CD14-positive monocyte (primary cell): ENCODE measurements at regions not wholly inside any gene's neighbourhood (a gene's known extent, or its start where the extent isn't known, plus 50 kb on each side); places are given as distances from the start of the nearest gene placed in this dataset.
A peak's percentile ranks its signal among the peaks of the same experiment; 100 is the strongest.

ENCODE experiments used
- DNase-seq, 3 donors: peaks; one replicate each; pipeline ENCODE4 v3.0.0-alpha.2; 2011 to 2022
- H2AFZ ChIP-seq: 2 replicates; pipeline ENCODE4 v1.6.0; 2012; ENCODE audit warnings: mild to moderate bottlenecking, low read depth, low read length, inconsistent platforms; ENCODE audit not compliant: insufficient read depth, poor library complexity, severe bottlenecking
- H3K27ac ChIP-seq, 2 donors: 1 replicate in 1 of 2; 2 replicates in 1 of 2; pipeline ENCODE4 v1.5.1; 2012 to 2013; ENCODE audit warnings: low read length in 2 of 2, control low read depth in 1 of 2, inconsistent platforms in 1 of 2, low read depth in 1 of 2, mild to moderate bottlenecking in 1 of 2
- H3K27me3 ChIP-seq, 2 donors: one replicate each; pipeline versions ENCODE4 v1.6.0 to v1.6.1; 2011 to 2013; ENCODE audit warnings: low read length in 2 of 2; ENCODE audit not compliant: control insufficient read depth in 2 of 2, insufficient read depth in 2 of 2
- H3K36me3 ChIP-seq, 2 donors: replicated peaks in 1 of 2; 1 replicate in 1 of 2; 2 replicates in 1 of 2; pipeline versions ENCODE4 v1.5.1 to v1.6.1; 2012 to 2013; ENCODE audit warnings: low read length in 2 of 2, control low read depth in 1 of 2, inconsistent platforms in 1 of 2, mild to moderate bottlenecking in 1 of 2; ENCODE audit not compliant: insufficient read depth in 2 of 2, control insufficient read depth in 1 of 2
- H3K4me1 ChIP-seq, 2 donors: 1 replicate in 1 of 2; 2 replicates in 1 of 2; pipeline versions ENCODE4 v1.5.1 to v1.6.1; 2012 to 2013; ENCODE audit warnings: low read length in 2 of 2, control low read depth in 1 of 2, inconsistent platforms in 1 of 2, mild to moderate bottlenecking in 1 of 2, moderate library complexity in 1 of 2; ENCODE audit not compliant: insufficient read depth in 2 of 2, control insufficient read depth in 1 of 2
- H3K4me2 ChIP-seq: replicated peaks from 2 replicates; pipeline ENCODE3; 2012; ENCODE audit warnings: low read length, moderate library complexity, mild to moderate bottlenecking; ENCODE audit not compliant: poor library complexity, severe bottlenecking; ENCODE audit errors: extremely low read depth
- H3K4me3 ChIP-seq, 3 experiments: fragments of 200-600 bp in 1 of 3; sonication (generic) in 1 of 3; replicated peaks in 1 of 3; 1 replicate in 2 of 3; 2 replicates in 1 of 3; pipeline ENCODE4 v1.5.1; 2011 to 2013; ENCODE audit warnings: low read length in 3 of 3, mild to moderate bottlenecking in 3 of 3, control low read depth in 2 of 3, low read depth in 2 of 3, inconsistent platforms in 1 of 3, moderate library complexity in 1 of 3
- H3K79me2 ChIP-seq: 2 replicates; pipeline ENCODE4 v1.6.0; 2012; ENCODE audit warnings: mild to moderate bottlenecking, control low read depth, inconsistent platforms, low read length, moderate library complexity; ENCODE audit not compliant: insufficient read depth
- H3K9ac ChIP-seq: 2 replicates; pipeline ENCODE4 v1.6.0; 2017; ENCODE audit warnings: low read length, mild to moderate bottlenecking; ENCODE audit not compliant: insufficient read depth, poor library complexity, severe bottlenecking
- H3K9me3 ChIP-seq, 2 donors: replicated peaks in 1 of 2; 1 replicate in 1 of 2; 2 replicates in 1 of 2; pipeline versions ENCODE4 v1.5.1 to v1.6.1; 2012 to 2013; ENCODE audit warnings: low read length in 2 of 2, control low read depth in 1 of 2; ENCODE audit not compliant: control insufficient read depth in 1 of 2, insufficient read depth in 1 of 2
- H4K20me1 ChIP-seq: 2 replicates; pipeline ENCODE4 v1.6.0; 2012; ENCODE audit warnings: mild to moderate bottlenecking, low read length, control low read depth, moderate library complexity; ENCODE audit not compliant: insufficient read depth
- H3K27ac Mint-ChIP-seq, 7 donors: one replicate each; pipeline ENCODE4 v1.8.0; 2020; ENCODE audit warnings: mild to moderate bottlenecking in 7 of 7, mixed read lengths in 7 of 7, moderate library complexity in 6 of 7, inconsistent platforms in 2 of 7
- H3K27me3 Mint-ChIP-seq, 3 donors: one replicate each; pipeline ENCODE4 v1.8.0; 2021 to 2022; ENCODE audit warnings: low read depth in 3 of 3, mild to moderate bottlenecking in 3 of 3, mixed read lengths in 3 of 3, moderate library complexity in 3 of 3, inconsistent platforms in 1 of 3
- H3K36me3 Mint-ChIP-seq, 2 donors: one replicate each; pipeline ENCODE4 v1.8.0; 2020; ENCODE audit warnings: mixed read lengths in 2 of 2, inconsistent platforms in 1 of 2, mild to moderate bottlenecking in 1 of 2
- H3K4me1 Mint-ChIP-seq: one replicate; pipeline ENCODE4 v1.8.0; 2020; ENCODE audit warnings: mild to moderate bottlenecking, mixed read lengths
- H3K4me3 Mint-ChIP-seq, 2 donors: one replicate each; pipeline ENCODE4 v1.8.0; 2020; ENCODE audit warnings: mild to moderate bottlenecking in 2 of 2, mixed read lengths in 2 of 2, moderate library complexity in 1 of 2
- H3K9me3 Mint-ChIP-seq, 7 donors: one replicate each; pipeline ENCODE4 v1.8.0; 2020 to 2022; ENCODE audit warnings: mixed read lengths in 7 of 7, mild to moderate bottlenecking in 6 of 7, moderate library complexity in 6 of 7, inconsistent platforms in 2 of 7
- CTCF ChIP-seq: fragments of 200-600 bp; IDR thresholded peaks from one replicate; pipeline ENCODE4 v1.8.0; 2022; ENCODE audit warnings: antibody characterized with exemption, mild to moderate bottlenecking
- WGBS: methylation state at CpG from one replicate; pipeline ENCODE4 v1.1.5; 2013; ENCODE audit warnings: missing lambda C conversion rate; ENCODE audit not compliant: insufficient coverage; 5-methylcytosine and 5-hydroxymethylcytosine counted together
- intact Hi-C, 2 donors: fragments of 100-400 bp; cut with micrococcal nuclease; formaldehyde crosslinking; loops; one replicate each; pipeline versions ENCODE4 v1.15.0 to v1.15.1; 2023

GRCh38 chr13:52954838-52955237 lies 73.8 kb upstream of the OLFM4 start:
- Mint-ChIP-seq H3K27me3 (no peaks in the 10 kb centered on the region), H3K4me3 (no peak overlapping the region), H3K27ac (no peak overlapping the region), H3K9me3 (peaks cover 0 to 3% (median 0%) of the 10 kb centered on the region in 7 donors), H3K4me1 (peaks cover 10% of the 10 kb centered on the region), H3K36me3 (no peaks in the 10 kb centered on the region)
- Histone ChIP-seq H3K9ac (no peak overlapping the region), H2AFZ (no peak overlapping the region), H3K4me1 (peaks cover 12 to 19% of the 10 kb centered on the region in 2 donors), H3K9me3 (no peaks in the 10 kb centered on the region), H3K4me2 (no peak overlapping the region), H3K27ac (no peak overlapping the region), H3K79me2 (no peaks in the 10 kb centered on the region), H3K4me3 (no peak overlapping the region), H4K20me1 (no peaks in the 10 kb centered on the region), H3K36me3 (no peaks in the 10 kb centered on the region), H3K27me3 (no peaks in the 10 kb centered on the region)
- no peak for TF ChIP-seq CTCF
- no peak for DNase-seq
- intact Hi-C loops: no loop called here
- WGBS: 93% methylated on average over 2 of the region's 2 CpGs

GRCh38 chr13:52950436-52950956 lies 78.1 kb upstream of the OLFM4 start:
- Mint-ChIP-seq H3K27ac (peak overlapping the region in 2 of 7 donors; percentile 12 to 35), H3K36me3 (no peaks in the 10 kb centered on the region), H3K4me1 (peaks cover 17% of the 10 kb centered on the region), H3K4me3 (no peak overlapping the region), H3K27me3 (no peaks in the 10 kb centered on the region), H3K9me3 (peaks cover 0 to 3% (median 0%) of the 10 kb centered on the region in 7 donors)
- Histone ChIP-seq H3K9ac (no peak overlapping the region), H3K4me1 (peaks cover 39% of the 10 kb centered on the region in 2 donors), H3K4me3 (no peak overlapping the region), H3K27me3 (no peaks in the 10 kb centered on the region), H3K4me2 (no peak overlapping the region), H3K36me3 (no peaks in the 10 kb centered on the region), H3K9me3 (no peaks in the 10 kb centered on the region), H3K79me2 (no peaks in the 10 kb centered on the region), H2AFZ (no peak overlapping the region), H3K27ac (no peak overlapping the region), H4K20me1 (no peaks in the 10 kb centered on the region)
- WGBS: 100% methylated on average over 1 of the region's 6 CpGs
- no peak for TF ChIP-seq CTCF
- DNase-seq: peak in 1 of 3 donors; percentile 4
- intact Hi-C loops: no loop called here
